ENCODE measurements at regions not wholly inside any gene's neighbourhood (a gene's known extent, or its start where the extent isn't known, plus 50 kb on each side); places are given as distances from the start of the nearest gene placed in this dataset.
A peak's percentile ranks its signal among the peaks of the same experiment; 100 is the strongest.

- Histone ChIP-seq H2AFZ (ENCODE audit: low read length) (no peak overlapping the region), H4K20me1 (ENCODE audit: insufficient read depth, low read length) (no peaks in the 10 kb centered on the region), H3K4me1 (ENCODE audit: insufficient read depth, low read length) (peaks cover 49% of the 10 kb centered on the region), H3K9me3 (ENCODE audit: low read depth, low read length) (no peaks in the 10 kb centered on the region), H3K27me3 (ENCODE audit: insufficient read depth, low read length) (no peaks in the 10 kb centered on the region), H3K36me3 (ENCODE audit: insufficient read depth, low read length) (no peaks in the 10 kb centered on the region), H3K4me3 (ENCODE audit: insufficient read depth, low read length) (no peak overlapping the region), H3K79me2 (ENCODE audit: insufficient read depth, low read length) (no peaks in the 10 kb centered on the region), H3K4me2 (ENCODE audit: insufficient read depth, low read length) (no peak overlapping the region), H3K27ac (ENCODE audit: low read depth, low read length) (no peak overlapping the region)
- TF ChIP-seq CTCF (IDR thresholded peaks at IDR 0.05; ENCODE audit: extremely low read depth, low read depth, low read length): no peak
- DNase-seq (ENCODE audit: insufficient read length, low spot score, missing footprints): no peak
Observed at GRCh38 chr13:30030141-30030750, 179.8 kb upstream of the UBL3 start.

DNA sequence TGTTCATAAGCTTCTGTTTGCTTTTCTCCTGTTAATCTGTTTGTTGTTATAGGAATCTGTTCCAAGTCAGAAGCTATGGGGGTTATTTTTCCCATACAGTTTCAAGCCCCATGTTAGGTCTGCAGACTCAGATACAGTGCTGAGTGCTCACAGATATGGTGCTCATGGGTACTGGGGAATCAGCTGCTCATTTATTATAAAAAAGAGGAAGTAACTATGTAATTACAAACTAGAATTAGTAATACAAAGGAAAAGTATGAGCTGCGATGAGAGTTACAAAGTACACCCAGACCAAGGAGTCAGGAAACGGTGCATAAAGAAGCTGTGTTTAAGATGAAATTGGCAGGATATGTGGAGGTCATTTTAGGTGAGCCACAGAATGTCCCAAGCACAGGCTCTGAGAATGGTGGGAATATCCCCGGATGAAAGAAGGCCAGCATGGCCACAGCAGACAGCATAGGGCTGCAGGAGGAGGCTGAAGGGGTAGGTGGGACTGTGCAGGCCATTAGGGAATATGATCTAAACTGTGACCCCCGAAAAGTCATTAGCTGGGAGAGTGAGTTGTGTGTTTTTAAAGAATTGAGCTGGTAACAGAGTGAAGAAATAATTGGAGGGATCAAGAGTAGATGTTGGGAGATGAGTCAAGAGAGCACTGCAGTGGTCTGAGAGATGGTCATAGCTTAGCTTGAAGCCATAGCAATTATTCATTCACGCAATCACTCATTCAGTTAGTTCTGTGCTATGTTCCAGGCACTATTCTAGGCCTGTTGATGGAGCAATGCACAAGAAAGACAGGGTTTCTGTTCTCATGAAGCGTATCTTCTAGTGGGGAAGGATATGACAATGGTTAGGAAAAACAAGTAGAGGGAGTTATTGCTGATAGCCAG, 177.4 kb upstream of the UBL3 start:
- no peaks in the 10 kb centered on the region for H4K20me1 ChIP-seq (ENCODE audit: insufficient read depth, low read length)
- H3K79me2 ChIP-seq (ENCODE audit: insufficient read depth, low read length): no peaks in the 10 kb centered on the region
- H3K27me3 ChIP-seq (ENCODE audit: insufficient read depth, low read length): no peaks in the 10 kb centered on the region
- peaks cover 36% of the 10 kb centered on the region for H3K4me1 ChIP-seq (ENCODE audit: insufficient read depth, low read length)
- H3K4me2 ChIP-seq (ENCODE audit: insufficient read depth, low read length): no peak overlapping the region
- peak; percentile 49 for DNase-seq (ENCODE audit: insufficient read length, low spot score, missing footprints)
- peak overlapping the region; percentile 8 for H2AFZ ChIP-seq (ENCODE audit: low read length)
- H3K9me3 ChIP-seq (ENCODE audit: low read depth, low read length): no peaks in the 10 kb centered on the region
- no peak overlapping the region for H3K4me3 ChIP-seq (ENCODE audit: insufficient read depth, low read length)
- H3K36me3 ChIP-seq (ENCODE audit: insufficient read depth, low read length): no peaks in the 10 kb centered on the region
- TF ChIP-seq CTCF (IDR thresholded peaks at IDR 0.05; ENCODE audit: extremely low read depth, low read depth, low read length): no peak
- peak overlapping the region; percentile 54 for H3K27ac ChIP-seq (ENCODE audit: low read depth, low read length)

GRCh38 chr13:30026909-30027308, 176.5 kb upstream of the UBL3 start:
- Histone ChIP-seq H2AFZ (ENCODE audit: low read length) (no peak overlapping the region), H3K9me3 (ENCODE audit: low read depth, low read length) (no peaks in the 10 kb centered on the region), H3K4me3 (ENCODE audit: insufficient read depth, low read length) (no peak overlapping the region), H3K27ac (ENCODE audit: low read depth, low read length) (peak overlapping the region; percentile 55), H3K4me2 (ENCODE audit: insufficient read depth, low read length) (no peak overlapping the region), H3K4me1 (ENCODE audit: insufficient read depth, low read length) (peaks cover 37% of the 10 kb centered on the region), H3K79me2 (ENCODE audit: insufficient read depth, low read length) (no peaks in the 10 kb centered on the region), H3K27me3 (ENCODE audit: insufficient read depth, low read length) (no peaks in the 10 kb centered on the region), H3K36me3 (ENCODE audit: insufficient read depth, low read length) (no peaks in the 10 kb centered on the region), H4K20me1 (ENCODE audit: insufficient read depth, low read length) (no peaks in the 10 kb centered on the region)
- no peak for TF ChIP-seq CTCF (IDR thresholded peaks at IDR 0.05; ENCODE audit: extremely low read depth, low read depth, low read length)
- DNase-seq (ENCODE audit: insufficient read length, low spot score, missing footprints): no peak

- H3K4me3 ChIP-seq (ENCODE audit: insufficient read depth, low read length): no peak overlapping the region
- H3K79me2 ChIP-seq (ENCODE audit: insufficient read depth, low read length): no peaks in the 10 kb centered on the region
- H3K36me3 ChIP-seq (ENCODE audit: insufficient read depth, low read length): no peaks in the 10 kb centered on the region
- H3K4me2 ChIP-seq (ENCODE audit: insufficient read depth, low read length): peak overlapping the region; percentile 25
- H3K4me1 ChIP-seq (ENCODE audit: insufficient read depth, low read length): peaks cover 46% of the 10 kb centered on the region
- H3K27ac ChIP-seq (ENCODE audit: low read depth, low read length): peak overlapping the region; percentile 55
- H4K20me1 ChIP-seq (ENCODE audit: insufficient read depth, low read length): no peaks in the 10 kb centered on the region
- no peaks in the 10 kb centered on the region for H3K9me3 ChIP-seq (ENCODE audit: low read depth, low read length)
- peak; percentile 90 for DNase-seq (ENCODE audit: insufficient read length, low spot score, missing footprints)
- H2AFZ ChIP-seq (ENCODE audit: low read length): no peak overlapping the region
- H3K27me3 ChIP-seq (ENCODE audit: insufficient read depth, low read length): no peaks in the 10 kb centered on the region
- TF ChIP-seq CTCF (IDR thresholded peaks at IDR 0.05; ENCODE audit: extremely low read depth, low read depth, low read length): no peak
Observed at GRCh38 chr13:30026093-30026492, 175.7 kb upstream of the UBL3 start.
